ENCODE measurements at regions not wholly inside any gene's neighbourhood (a gene's known extent, or its start where the extent isn't known, plus 50 kb on each side); places are given as distances from the start of the nearest gene placed in this dataset.
"Not testable (repeated sequence)": the region's sequence is repeated elsewhere in the genome, so short reads cannot be mapped to it uniquely, and the experiment has no call there.

DNA sequence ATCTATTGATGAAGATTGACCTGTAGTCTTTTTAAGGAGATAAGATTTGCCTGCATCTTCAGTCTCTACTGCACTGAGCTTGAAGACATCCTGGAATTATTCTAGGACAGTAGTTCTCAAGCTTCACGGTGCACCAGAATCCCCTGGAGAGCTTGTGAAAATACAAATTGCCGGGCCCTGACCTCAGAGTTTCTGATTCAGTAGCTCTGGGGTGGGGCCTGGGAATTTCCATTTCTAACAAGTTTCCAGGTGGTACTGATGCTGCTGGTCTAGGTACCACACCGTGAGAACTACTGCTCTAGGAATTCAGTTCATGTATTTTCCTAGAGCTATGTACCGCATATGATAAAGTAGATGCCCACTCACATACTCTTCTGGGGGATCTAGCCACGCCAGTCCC, 246.1 kb downstream of the HS3ST3B1 start:
- Histone ChIP-seq H3K27ac (no peak overlapping the region), H3K9me3 (no peaks in the 10 kb centered on the region), H3K4me3 (no peak overlapping the region), H3K36me3 (no peaks in the 10 kb centered on the region), H3K27me3 (no peaks in the 10 kb centered on the region), H3K4me1 (no peaks in the 10 kb centered on the region)
- DNase-seq (ENCODE audit: extremely low spot score in 2 of 2) = no peak
- TF ChIP-seq POLR2AphosphoS5 (IDR thresholded peaks at IDR 0.05; ENCODE audit: insufficient read depth in 1 of 2, low read depth in 1 of 2) (no peak), CTCF (IDR thresholded peaks at IDR 0.05) (no peak), POLR2A (IDR thresholded peaks at IDR 0.05) (no peak)
- intact Hi-C loops (cut with DNase I) = no loop called here

GRCh38 chr17:14545156-14545906, 244.4 kb downstream of the HS3ST3B1 start:
- no peak for DNase-seq (ENCODE audit: extremely low spot score in 2 of 2)
- intact Hi-C loops (cut with DNase I) = no loop called here
- H3K27ac ChIP-seq = no peak overlapping the region
- no peak for TF ChIP-seq POLR2AphosphoS5 (IDR thresholded peaks at IDR 0.05; ENCODE audit: insufficient read depth in 1 of 2, low read depth in 1 of 2)
- no peak for TF ChIP-seq CTCF (IDR thresholded peaks at IDR 0.05)
- TF ChIP-seq POLR2A (IDR thresholded peaks at IDR 0.05) = no peak
- H3K36me3 ChIP-seq = no peaks in the 10 kb centered on the region
- H3K27me3 ChIP-seq = no peaks in the 10 kb centered on the region
- no peaks in the 10 kb centered on the region for H3K4me1 ChIP-seq
- H3K4me3 ChIP-seq = no peak overlapping the region
- no peaks in the 10 kb centered on the region for H3K9me3 ChIP-seq

DNA sequence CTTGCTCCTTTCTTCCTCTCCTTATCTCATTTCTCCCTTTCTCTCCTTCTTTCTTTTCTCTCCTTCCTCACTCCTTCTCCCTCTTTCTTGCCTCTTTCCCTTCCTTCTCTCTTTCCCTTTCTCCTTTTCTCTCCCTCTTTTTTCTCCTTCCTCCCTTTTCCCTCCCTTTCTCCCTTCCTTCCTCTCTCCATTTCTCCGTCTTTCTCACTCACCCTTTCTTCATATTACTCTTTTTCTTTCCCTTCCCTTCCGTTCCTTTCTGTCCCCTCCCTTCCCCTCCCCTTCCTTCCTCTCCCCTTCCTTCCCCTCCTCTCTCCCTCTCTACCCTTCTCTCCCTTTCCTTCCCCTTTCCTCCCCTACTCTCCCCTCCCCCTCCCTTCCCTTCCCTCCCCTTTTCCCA, 240.8 kb downstream of the HS3ST3B1 start:
- no peak overlapping the region for H3K27ac ChIP-seq
- H3K27me3 ChIP-seq = no peaks in the 10 kb centered on the region
- no peak overlapping the region for H3K4me3 ChIP-seq
- intact Hi-C loops (cut with DNase I) = no loop called here
- H3K4me1 ChIP-seq = no peaks in the 10 kb centered on the region
- DNase-seq (ENCODE audit: extremely low spot score in 2 of 2) = no peak
- TF ChIP-seq POLR2AphosphoS5 (IDR thresholded peaks at IDR 0.05; ENCODE audit: insufficient read depth in 1 of 2, low read depth in 1 of 2) (no peak), CTCF (IDR thresholded peaks at IDR 0.05) (no peak), POLR2A (IDR thresholded peaks at IDR 0.05) (no peak)
- no peaks in the 10 kb centered on the region for H3K36me3 ChIP-seq
- no peaks in the 10 kb centered on the region for H3K9me3 ChIP-seq

DNA sequence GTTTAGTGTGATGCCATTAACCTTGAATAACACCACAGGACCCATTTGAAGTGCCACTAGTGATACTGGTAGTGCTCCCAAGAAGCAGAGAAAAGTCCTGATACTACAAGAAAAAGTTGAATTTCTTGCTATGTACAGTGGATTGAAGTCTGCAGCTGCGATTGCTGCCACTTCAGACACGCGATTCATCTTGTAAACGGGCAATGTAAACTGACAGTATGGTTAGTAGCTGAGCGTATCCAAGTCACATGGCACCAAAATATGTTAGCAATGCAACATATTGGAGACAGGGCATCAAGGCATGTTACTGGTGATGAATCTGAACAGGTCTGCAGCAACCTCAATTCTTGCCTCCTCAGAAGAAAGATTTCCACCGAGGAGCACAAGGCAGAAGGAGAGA, 238.9 kb downstream of the HS3ST3B1 start:
- Histone ChIP-seq H3K9me3 (no peaks in the 10 kb centered on the region), H3K27ac (no peak overlapping the region), H3K36me3 (no peaks in the 10 kb centered on the region), H3K4me3 (no peak overlapping the region), H3K27me3 (no peaks in the 10 kb centered on the region), H3K4me1 (no peaks in the 10 kb centered on the region)
- no peak for DNase-seq (ENCODE audit: extremely low spot score in 2 of 2)
- intact Hi-C loops (cut with DNase I) = no loop called here
- TF ChIP-seq POLR2AphosphoS5 (IDR thresholded peaks at IDR 0.05; ENCODE audit: insufficient read depth in 1 of 2, low read depth in 1 of 2) (no peak), CTCF (IDR thresholded peaks at IDR 0.05) (no peak), POLR2A (IDR thresholded peaks at IDR 0.05) (no peak)

- H3K36me3 ChIP-seq; H3K27me3 ChIP-seq; H3K4me3 ChIP-seq; intact Hi-C loops (cut with DNase I); DNase-seq (ENCODE audit: extremely low spot score in 2 of 2); H3K27ac ChIP-seq; H3K4me1 ChIP-seq: not testable (repeated sequence)
- H3K9me3 ChIP-seq = peaks cover 13% of the 10 kb centered on the region
Observed at GRCh38 chr17:14532242-14532641, 231.4 kb downstream of the HS3ST3B1 start.
